ENCODE measurements at regions not wholly inside any gene's neighbourhood (a gene's known extent, or its start where the extent isn't known, plus 50 kb on each side); places are given as distances from the start of the nearest gene placed in this dataset.

- TF ChIP-seq, protein P1, sequence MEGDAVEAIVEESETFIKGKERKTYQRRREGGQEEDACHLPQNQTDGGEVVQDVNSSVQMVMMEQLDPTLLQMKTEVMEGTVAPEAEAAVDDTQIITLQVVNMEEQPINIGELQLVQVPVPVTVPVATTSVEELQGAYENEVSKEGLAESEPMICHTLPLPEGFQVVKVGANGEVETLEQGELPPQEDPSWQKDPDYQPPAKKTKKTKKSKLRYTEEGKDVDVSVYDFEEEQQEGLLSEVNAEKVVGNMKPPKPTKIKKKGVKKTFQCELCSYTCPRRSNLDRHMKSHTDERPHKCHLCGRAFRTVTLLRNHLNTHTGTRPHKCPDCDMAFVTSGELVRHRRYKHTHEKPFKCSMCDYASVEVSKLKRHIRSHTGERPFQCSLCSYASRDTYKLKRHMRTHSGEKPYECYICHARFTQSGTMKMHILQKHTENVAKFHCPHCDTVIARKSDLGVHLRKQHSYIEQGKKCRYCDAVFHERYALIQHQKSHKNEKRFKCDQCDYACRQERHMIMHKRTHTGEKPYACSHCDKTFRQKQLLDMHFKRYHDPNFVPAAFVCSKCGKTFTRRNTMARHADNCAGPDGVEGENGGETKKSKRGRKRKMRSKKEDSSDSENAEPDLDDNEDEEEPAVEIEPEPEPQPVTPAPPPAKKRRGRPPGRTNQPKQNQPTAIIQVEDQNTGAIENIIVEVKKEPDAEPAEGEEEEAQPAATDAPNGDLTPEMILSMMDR (IDR thresholded peaks at IDR 0.05; ENCODE audit: low read depth, low read length, poor library complexity, severe bottlenecking): no peak
- no peak for TF ChIP-seq EZH2phosphoT487 (IDR thresholded peaks at IDR 0.05; ENCODE audit: borderline replicate concordance, low read length)
These were observed 329.2 kb downstream of the SEC16B start for GRCh38 chr1:177640687-177641086.

All from DOHH2 (cell line).